Peyer's patch (tissue), 4 donors: ENCODE measurements at regions not wholly inside any gene's neighbourhood (a gene's known extent, or its start where the extent isn't known, plus 50 kb on each side); places are given as distances from the start of the nearest gene placed in this dataset.

Source experiments
- CTCF ChIP-seq, 6 experiments: fragments of 450-650 bp in 4 of 6; fragments of 200-600 bp in 2 of 6; sonication (generic) in 1 of 6; IDR thresholded peaks; one replicate each; pipeline ENCODE4 v1.5.1; 2017 to 2019; ENCODE audit warnings: antibody characterized with exemption in 6 of 6, mild to moderate bottlenecking in 3 of 6, moderate library complexity in 1 of 6
- POLR2A ChIP-seq, 2 donors: fragments of 450-650 bp; IDR thresholded peaks; one replicate each; pipeline ENCODE4 v1.5.1; 2017; ENCODE audit warnings: antibody characterized with exemption in 2 of 2, mild to moderate bottlenecking in 2 of 2, moderate library complexity in 2 of 2

- no peak for TF ChIP-seq CTCF (IDR thresholded peaks at IDR 0.05)
- no peak for TF ChIP-seq POLR2A (IDR thresholded peaks at IDR 0.05)
Observed at GRCh38 chr16:31727553-31727952, 146.1 kb upstream of the ZNF267 start.
